HG02623 (cell line): ENCODE measurements at regions not wholly inside any gene's neighbourhood (a gene's known extent, or its start where the extent isn't known, plus 50 kb on each side); places are given as distances from the start of the nearest gene placed in this dataset.

ENCODE experiments used
- ATAC-seq: cut with Tn5 transposase; IDR thresholded peaks from one replicate; pipeline ENCODE4 v1.9.1; 2021; ENCODE audit warnings: moderate library complexity; ENCODE audit not compliant: unreplicated experiment

DNA sequence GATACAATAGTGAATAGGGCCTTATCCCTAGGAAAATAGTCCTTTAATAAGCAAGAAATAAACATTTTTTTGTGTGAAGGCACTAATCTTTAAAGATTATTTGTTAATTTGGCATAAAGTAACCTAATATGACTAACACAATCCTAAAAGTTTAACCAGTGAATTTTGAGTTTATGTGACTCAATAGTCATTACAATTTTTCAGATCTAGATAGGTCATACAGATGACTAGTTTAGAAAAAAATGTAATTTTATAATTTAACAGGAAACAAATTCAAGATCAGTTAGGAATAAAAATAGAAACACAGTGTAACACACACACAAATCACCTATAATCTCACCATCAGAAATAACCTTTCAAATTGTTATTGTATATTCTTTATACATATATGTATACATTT, 620.7 kb upstream of the ALCAM start:
- ATAC-seq, result no peak

DNA sequence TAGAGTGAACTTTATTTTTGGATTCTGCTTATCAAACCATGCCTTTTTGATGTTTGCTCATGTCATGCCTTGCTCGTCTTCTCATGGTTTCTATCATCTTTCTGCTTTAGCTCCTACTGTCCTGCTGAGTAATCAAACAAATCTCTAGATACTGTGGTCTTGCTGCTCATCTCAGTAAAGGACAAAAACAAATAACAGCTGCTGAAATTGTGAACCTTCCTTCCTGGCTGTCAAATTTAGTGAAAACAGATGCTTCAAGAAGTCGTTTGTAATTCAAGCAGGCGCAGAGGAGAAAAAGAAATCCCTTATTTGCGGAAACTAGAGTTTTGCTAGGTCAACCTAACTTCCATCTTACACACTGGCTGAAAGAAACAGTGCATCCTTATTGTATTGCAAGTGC, 616.1 kb upstream of the ALCAM start:
- no peak for ATAC-seq

DNA sequence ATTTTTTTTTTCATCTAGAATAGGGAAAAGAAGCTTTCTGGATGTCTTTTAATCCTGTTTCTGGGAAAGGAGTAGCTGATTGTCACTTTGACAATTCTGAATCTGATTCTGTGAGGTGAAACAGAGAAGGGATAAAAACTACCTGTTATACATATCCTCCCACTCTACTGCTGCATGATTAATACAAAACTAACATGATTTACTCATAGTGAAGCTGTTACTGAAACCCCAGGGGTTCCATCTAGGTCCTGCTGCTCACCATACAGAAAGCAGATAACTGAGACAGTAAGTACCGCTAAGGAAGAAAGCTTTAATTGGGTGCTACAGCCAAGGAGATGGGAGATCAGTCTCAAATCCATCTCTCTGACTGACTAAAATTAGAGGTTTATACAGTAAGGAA, 610.9 kb upstream of the ALCAM start:
- ATAC-seq, result no peak

DNA sequence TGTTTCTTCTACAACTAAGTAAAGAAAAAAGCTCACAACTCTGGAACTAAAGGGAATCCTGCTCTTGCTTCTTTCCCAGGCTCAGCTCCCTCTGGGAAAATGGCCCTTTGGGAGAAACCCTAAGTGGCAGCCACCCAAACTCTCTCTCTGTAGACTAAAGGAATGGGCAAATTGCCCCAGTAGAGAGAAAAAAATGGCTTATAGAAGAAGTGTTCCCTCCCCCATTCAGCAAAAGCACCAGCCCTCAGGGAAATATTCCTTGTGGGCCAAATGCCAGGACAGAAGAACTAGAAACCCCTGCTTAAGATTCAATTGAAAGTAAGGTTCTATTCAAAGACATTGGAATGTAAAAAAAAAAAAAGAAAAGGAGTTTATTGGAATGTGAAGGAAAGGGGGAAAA, 603.7 kb upstream of the ALCAM start:
- no peak for ATAC-seq

DNA sequence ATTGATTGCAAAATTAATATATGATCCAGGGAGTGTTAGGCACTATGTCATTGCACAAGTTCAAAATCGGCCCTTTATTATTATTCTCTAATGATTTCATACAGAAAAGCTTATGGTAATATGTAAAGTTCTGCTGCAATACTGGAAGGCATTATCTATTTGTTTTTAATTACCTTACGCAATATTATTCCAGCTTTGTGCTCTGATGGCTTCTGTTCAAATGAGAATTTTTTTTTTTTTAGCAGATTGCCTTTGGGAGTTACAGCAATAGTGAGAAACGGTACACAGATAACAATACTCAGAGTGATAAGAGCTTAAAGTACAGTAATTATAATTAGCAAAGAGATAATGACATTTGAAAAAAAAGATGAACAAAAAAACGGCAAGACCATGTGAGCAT, 602.2 kb upstream of the ALCAM start:
- no peak for ATAC-seq

DNA sequence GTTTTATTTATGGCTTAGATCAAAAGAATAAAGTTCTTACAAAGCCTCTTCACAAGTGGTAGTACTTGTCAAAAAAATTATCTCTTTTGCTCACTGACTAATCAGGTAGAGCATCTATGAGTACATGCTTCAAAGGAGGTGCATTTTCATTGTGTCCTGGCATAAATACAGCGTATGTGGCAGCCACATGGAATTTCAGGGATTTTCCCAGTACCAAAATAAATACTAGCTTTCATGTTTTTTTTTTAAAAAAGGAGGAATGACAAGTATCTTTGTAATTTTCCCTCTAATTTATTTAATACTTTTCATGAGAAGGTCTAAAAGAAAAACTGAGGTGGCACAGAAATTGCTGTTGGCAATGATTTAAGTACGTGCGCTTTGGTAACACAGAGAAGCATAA, 597.8 kb upstream of the ALCAM start:
- ATAC-seq, result no peak

DNA sequence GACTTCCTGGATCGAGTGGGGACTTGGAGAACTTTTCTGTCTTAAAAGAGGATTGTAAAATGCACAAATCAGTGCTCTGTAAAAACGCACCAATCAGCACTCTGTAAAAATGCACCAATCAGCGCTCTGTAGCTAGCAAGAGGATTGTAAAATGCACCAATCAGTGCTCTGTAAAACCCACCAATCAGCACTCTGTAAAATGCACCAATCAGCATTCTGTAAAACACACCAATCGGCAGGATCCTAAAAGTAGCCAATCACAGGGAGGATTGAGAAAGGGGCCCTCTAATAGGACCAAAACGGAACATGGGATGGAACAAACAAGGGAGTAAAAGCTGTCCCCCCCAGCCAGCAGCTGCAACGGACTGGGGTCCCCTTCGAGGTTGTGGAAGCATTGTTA, 587.4 kb upstream of the ALCAM start:
- ATAC-seq, result no peak

DNA sequence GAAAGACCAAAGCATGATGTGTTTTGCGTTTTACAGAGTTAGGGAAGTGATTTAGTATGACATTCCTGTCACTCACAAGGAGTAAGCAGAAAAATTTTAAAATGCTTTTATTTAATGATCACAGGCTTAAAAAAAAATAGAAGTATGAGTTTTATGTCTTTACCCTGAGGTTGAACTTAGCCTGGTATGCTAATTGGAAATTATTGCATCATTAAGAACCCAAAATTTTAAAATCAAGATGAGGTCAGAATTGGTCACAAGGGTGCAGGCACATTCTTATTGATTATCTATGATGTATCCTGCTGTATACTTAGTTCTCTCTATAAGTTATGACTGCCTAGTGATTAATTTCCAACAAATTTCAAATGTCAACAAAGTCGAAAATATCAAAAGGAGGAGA, 585.6 kb upstream of the ALCAM start:
- ATAC-seq, result no peak

DNA sequence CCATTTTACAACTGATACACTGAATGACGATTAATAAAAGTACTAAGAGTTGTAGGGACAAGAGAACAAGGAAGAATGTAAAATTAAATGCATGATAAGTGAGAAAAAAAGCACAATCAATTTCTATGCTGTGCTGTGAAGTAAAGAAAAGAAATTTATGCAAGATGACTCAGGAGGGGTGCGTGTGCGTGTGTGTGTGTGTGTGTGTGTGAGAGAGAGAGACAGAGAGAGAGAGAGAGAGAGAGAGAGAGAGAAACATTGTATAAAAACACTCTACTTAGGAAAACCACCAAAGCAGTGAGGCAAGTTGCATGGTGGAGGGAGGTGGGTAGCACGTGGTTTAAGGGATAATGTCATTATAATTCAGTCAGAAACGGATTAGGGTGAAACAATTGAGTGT, 580.8 kb upstream of the ALCAM start:
- ATAC-seq, result no peak

DNA sequence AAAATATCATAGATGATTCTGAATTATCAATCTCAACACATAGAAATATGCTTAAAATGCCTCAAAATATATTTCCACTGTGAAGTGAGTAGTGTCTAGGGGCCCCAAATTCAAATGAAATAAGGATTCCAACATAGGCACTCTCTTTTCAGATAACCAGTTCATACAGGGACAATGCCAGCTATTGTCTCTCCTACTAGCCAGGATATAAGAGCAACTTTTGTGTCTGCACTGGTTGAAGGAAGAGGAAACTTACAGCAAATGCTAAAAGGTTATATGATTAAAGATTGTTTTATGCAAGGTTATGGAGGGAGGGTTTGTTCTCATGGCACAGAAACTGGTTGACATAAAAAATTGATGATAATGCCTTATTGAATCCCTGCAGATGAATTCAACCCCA, 579.4 kb upstream of the ALCAM start:
- no peak for ATAC-seq

DNA sequence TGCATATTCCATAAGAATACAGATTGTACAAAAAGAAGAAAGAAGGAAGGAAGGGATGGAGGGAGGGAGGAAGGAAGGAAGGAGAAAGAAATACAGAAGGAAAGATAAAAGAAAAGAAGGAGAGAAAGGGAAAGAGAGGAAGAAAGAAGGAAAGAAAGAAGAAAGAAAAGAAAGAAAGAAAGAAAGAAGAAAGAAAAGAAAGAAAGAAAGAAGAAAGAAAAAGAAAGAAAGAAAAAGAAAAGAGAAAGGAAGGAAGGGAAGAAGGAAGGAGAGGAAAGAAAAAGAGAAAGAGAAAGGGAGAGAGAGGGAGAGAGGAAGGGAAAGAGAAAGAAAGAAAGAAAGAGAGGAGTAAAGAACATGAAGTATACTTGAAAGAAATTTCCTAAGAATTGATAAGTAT, 577.9 kb upstream of the ALCAM start:
- ATAC-seq, result no peak

DNA sequence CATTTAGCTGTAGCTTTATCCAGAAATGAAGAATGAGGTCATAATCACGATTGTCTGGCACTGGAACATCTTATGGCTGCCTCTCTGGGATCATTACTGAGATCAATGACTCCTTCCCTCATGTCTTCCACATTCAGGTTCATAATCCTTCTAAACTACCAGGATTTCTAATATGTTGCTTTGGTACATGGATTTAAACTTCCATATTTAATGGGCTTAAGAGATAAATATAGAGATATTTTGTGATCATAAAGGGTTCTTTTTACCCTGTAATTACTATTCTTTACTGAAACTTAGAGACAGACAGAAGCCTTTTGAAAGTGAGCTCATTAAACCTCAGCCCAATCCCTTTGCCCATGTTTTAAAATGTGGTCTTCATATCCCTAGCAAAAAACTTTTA, 575.4 kb upstream of the ALCAM start:
- no peak for ATAC-seq

DNA sequence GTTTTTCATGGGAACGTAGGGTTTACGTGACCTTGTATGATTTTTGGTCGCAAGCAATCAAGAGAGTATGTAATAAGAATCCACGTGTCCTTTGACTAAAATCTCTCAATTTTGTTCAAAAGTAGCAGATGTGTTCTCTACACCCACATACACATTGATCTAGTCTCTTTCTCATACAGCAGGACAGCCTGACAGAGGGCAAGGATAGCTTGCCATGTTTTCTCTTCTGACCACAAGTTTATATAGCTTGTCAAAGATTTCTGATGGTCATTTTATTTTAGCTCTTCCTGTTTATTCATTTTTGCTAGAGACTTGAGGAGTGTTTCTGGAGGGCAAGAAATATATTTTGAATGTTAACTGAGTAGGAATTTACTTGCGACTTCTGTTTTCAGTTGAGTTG, 570.2 kb upstream of the ALCAM start:
- no peak for ATAC-seq

DNA sequence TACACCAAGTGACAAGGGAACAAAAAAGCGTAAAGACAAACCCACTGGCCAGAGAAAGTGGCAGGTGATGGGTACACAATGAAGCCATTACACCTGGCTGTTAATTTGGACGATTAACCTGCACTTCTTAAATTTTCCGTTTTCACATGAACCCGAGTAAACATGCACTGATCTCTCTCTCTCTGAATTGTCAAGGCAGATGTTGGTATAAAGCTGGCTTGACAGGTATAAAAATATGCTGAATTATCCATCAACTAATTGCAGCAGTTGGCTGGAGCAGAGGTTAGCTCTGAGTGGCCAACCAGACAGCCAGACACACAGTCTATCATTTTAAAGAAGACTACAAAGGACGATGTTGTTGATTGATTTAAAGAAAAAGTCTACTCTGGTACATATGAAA, 561.7 kb upstream of the ALCAM start:
- no peak for ATAC-seq

DNA sequence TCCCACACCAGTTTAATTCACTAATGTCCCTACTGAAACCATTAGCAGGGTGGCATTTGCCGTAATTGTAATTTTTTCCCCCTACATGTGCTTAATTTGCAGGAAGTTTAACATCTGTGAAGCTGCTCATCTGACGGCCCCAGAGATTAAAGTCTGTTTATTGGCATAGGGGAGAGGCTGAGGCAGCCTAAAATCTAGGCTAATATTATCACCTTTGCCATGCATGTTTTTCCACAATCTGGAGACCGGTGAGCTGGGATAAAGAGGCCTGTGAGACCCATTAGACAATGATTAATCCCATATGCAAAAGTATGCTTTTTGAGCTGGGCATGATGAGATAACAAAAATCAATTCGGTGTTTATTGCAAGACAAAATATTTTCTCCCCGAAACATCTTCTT, 561.2 kb upstream of the ALCAM start:
- ATAC-seq, result no peak

DNA sequence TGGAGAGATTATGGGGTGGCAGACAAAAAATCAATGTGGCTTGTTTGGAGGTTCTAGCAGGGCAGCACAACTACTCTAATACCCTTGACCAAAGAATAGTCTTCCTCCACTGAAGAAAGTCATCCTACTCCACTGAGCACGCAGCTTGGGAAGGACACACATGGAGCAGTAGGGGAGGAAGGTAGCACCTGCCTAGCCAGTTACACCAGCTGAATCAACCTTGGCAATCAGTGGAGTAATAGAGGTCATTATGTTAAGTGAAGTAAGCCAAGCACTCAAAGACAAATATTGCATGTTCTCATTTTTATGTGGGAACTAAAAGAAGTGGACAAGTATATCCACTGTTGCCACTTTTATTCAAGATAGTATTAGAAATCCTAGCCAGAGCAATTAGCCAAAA, 555.8 kb upstream of the ALCAM start:
- no peak for ATAC-seq

DNA sequence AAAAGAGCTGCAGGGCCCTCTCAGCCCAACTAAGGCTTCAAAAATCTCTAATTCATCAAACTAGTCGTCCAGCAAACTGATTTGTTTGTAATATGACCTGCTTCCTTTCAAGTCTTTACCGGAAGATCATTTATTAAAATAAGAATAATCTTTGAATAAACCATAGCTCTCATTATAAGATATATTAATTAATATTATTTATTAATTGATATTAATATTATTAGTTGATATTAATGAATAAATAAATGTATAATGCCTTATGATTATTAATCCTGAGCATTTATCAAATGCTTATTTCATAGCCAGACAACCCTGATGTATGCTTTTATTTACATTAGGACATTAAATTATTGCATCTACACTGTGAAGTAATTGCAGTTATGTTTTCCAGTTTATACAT, 550.7 kb upstream of the ALCAM start:
- no peak for ATAC-seq

DNA sequence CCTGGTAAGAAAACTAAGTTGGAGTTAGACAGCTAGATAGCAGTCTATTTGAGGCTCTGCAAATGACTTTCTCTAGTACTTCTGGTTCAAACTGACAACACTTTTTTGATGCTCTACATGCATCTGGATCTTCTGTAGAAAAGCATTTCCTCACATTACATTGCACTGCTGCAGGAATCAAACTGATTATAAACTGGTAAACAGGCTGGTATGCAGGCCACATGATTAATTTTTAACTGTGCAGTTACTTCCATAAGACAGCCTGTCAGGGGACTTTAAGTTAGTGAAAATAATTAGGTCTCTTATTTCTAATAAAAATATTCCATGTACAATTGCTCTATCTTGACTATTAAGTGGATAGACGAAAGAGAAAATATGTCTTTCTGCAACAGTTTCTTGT, 550.0 kb upstream of the ALCAM start:
- ATAC-seq, result no peak

DNA sequence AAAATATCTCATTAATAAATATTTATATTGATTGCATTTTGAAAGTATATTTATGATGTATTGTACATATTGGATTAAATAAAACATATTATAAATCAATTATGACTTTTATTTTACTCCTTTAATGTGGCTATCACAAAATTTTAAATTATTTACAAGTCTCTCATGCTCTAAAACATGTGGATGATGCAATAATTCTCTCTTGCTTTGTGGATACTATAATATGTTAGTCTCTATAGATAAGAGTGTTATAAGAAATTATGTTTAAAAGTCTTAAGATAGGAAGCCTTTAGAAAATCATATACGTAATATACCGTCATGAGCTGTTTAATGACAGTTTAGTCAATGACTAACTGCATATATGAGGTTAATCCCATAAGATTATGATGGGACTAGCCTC, 547.4 kb upstream of the ALCAM start:
- ATAC-seq, result no peak

DNA sequence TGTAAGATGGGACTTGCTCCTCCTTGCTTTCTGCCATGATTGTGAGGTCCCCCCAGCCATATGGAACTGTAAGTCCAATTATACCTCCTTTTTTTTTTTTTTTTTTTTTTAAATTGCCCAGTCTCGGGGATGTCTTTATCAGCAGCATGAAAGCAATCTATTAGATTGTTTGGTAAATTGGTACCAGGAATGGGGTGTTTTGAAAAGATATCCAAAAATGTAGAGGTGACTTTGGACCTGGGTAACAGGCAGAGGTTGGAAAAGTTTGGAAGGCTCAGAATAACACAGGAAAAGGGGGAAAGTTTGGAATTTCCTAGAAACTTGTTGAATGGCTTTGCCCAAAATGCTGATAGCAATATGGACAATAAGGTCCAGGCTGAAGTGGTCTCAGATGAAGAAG, 545.8 kb upstream of the ALCAM start:
- ATAC-seq, result no peak

DNA sequence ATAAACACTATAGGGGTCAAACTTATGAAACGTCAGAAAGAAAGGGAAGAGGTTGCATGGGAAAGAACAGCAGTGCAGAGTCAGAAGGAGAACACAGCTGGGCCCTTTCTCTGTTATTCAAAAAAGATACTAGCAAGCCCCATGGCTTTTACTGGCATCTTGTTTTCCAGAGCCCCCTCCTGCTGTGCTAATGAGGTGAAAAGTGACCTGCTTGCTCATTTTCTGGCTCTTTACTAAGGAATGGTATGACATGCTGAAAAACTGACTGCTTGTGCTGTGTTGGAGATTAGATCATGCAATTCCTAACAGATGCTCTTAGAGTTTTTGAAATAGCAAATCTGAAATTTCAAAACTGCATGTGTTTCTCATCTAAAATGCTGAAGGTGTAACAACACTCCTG, 541.6 kb upstream of the ALCAM start:
- ATAC-seq, result no peak

DNA sequence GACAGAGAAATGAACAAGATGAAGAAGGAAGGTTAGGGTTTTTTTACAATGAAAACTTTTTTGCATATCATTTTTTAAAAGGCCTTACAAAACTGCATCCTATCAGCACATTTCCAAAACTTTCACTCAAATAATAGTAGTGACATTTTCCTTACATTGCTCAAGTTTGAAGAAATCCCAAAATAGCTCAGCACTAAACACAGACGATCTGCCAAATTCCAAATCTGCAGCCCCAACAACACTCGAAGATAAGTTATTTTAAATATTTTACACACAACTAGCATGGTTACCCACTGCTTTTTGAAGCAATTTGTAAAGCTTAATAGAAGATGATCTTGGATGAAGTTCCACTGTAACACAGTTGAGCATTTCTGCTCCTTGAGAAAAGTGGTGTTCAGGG, 535.6 kb upstream of the ALCAM start:
- ATAC-seq, result no peak

DNA sequence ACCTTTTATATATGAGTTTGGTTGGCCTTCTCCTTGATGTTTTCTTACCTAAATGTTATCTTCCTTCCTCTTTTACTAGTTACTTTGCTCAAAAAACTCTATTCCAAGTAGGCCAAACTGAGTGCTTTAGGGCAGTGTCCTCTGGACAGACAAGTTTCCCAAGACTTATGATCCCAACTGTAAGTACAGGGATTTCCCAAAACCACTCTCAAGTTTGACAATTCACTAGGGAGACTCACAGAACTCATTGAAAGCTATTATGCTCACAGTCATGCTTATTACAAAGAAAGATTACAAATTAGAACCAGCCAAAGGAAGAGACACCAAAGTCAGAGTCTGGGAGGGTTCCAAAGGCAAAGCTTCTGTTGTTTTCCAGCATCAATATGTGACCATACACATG, 534.2 kb upstream of the ALCAM start:
- no peak for ATAC-seq

DNA sequence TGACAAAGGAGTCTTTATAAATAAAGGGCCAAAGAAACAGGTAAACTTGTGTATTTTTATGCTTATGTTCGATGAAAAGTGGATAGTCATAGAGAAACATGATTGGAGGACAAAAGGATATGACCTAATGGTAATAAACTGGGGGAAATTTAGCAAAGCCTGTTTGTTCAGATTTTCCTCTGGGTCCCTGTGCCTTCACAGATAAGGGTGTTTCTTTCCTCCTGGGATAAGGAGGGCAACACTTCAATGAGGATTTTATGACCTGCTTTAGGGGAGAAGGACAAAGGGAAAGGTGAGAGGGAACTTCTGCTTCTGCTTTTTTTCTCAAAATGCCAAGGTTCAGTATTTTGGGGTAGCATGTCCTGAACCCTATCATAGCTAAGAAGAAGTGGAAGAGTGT, 531.3 kb upstream of the ALCAM start:
- no peak for ATAC-seq
